ENCODE measurements at regions not wholly inside any gene's neighbourhood (a gene's known extent, or its start where the extent isn't known, plus 50 kb on each side); places are given as distances from the start of the nearest gene placed in this dataset.

DNA sequence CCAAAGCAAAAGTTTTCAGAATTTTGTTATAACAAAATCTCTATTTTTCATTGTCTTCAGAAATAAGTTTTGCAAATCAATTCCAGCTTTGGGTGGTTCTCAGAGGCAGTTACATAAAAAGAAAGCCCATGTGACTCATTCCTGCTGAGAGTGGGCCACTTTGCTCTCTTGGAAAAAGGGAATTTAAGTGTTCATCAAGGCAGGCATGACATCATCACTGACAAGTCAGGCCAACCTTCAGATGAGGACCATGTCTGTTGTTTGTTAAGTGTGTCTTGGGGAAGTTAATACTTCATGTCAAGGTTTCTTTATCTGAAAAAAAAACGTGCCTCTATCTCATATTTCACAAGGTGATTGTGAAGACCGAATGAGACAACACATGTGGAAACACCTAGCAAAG lies 519.8 kb upstream of the TMPO start:
- DNase-seq, result no peak

DNA sequence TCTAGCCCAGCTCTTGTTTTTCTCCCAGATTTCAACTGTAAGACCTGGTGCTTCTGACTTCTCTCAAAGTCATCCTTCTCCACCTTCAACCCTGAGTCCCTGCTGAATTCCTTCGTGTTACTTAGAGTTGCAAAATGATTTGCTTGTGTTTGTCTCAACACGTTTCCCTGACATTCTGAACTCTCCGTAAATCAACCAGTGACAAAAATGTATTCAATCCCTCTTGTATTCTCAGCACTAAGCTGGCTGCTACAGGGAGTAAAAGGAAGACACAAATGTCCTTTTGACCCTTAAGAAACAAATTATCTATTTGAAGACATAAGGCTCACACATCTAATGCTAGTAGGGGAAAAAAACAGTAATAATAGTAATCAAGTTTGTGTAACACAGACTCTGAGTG lies 514.0 kb upstream of the TMPO start:
- no peak for DNase-seq

DNA sequence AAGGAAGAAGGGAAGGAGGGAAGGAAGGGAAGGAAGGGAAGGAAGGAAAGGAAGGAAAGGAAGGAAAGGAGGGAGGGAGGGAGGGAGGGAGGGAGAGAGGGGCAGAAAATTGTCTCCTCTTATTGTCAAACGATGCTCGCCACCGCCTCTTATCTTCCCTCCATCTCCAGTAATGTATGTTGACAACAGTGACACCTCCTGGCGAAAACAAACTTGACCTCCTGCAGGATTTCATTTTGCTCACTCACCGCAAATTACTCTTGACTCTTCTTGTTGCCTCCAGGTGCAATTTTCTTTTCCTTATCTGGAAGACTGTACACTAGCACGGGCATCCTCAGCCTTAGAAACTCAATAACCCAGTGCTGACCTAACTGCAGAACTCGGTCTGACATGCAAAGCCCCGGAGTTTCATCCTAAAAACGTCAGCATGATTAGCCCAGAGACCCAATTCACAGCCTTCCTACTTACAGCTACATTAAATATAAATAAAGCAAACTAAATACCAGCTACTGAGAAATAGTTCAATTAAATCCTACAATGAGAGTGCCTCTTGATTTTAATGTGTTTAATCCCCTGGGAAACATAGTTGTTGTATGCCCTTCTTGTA lies 512.4 kb upstream of the TMPO start:
- DNase-seq, result no peak

DNA sequence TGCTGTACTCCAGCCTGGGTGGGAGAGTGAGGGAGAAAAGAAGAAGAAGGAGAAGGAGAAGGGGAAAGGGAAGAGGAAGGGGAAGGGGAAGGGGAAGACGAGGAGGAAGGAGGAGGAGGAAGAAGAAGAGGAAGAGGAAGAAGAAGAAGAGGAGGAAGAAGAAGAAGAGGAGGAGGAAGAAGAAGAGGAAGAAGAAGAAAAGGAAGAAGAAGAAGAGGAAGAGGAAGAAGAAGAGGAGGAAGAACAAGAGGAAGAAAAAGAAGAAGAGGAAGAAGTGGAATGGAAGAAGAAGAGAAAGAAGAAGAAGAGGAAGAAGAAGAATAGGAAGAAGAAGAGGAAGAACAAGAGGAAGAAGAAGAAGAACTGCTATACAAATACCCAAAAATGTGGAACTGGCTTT lies 507.4 kb upstream of the TMPO start:
- DNase-seq, result no peak

DNA sequence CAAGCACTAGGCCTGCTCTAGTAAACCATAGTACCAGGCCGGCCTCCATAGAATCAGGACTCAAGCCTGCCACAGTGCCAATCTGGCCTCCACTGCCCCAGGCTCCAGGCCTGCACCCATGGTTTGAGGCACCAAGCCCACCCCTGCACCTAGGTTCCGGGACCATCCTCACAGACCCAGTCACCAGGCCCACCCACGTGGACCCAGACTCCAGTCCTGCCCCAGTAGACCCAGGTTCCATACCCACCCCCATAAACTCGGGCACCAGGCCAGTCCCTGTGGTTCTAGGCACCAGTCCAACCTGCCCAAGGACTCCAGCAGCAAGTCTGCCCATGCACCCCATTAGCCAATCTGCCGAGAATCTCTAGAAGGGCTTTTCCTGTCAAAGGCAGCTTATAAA lies 501.8 kb upstream of the TMPO start:
- no peak for DNase-seq

DNA sequence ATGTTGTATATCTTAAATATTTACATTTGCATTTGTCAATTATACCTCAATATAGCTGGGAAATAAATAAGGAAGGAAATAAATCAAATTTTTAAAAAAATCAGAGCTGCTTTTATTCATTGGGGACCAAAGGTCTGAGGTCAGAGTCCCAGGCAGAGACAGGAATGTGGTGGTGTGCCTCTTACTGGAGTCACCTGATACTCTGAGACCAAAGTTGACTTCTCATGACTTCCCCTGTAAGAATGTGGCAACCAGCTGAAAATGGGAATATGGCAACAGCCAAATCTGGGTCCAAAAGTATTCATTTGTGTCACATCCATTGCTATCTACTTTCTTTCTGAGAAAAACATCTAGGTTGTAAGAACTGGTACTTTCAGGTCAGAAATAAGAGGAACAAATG lies 496.6 kb upstream of the TMPO start:
- DNase-seq, result no peak

DNA sequence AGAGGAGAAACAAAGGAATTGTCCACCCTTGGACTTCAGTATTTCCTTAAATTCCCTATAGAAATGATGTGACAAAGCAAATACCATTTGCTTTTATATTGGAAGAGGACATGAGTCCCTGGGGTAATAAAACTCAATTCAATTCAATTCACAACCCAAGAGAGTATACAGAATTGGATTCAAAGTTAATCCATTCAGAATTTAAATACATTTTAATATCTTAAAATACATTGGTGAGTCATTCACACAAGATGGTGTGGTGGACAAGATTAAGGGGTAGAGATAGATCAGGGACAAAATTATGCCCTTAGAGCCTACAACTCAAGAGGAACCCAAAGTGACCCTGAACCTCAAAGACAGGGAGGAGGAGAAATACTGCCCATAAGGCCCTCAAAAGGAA lies 495.0 kb upstream of the TMPO start:
- no peak for DNase-seq

DNA sequence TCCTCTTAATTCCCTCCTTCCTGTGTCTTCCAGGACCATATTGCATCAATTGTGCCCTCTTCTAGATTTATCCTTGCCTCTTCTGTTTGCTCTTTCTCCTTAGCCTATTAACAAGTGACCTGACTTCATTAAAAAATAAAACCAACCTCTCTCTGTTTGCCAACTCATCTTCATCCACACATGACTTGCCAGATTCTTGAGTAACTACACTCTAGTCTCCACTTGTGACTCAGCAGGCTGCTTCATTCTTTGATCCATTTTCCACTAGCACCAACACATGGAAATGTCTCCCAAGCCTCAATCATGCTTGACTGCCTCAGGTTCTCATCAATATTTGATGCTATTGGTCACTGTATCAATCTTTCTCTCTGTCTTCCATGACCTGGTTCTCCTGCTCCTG lies 492.4 kb upstream of the TMPO start:
- DNase-seq, result no peak

DNA sequence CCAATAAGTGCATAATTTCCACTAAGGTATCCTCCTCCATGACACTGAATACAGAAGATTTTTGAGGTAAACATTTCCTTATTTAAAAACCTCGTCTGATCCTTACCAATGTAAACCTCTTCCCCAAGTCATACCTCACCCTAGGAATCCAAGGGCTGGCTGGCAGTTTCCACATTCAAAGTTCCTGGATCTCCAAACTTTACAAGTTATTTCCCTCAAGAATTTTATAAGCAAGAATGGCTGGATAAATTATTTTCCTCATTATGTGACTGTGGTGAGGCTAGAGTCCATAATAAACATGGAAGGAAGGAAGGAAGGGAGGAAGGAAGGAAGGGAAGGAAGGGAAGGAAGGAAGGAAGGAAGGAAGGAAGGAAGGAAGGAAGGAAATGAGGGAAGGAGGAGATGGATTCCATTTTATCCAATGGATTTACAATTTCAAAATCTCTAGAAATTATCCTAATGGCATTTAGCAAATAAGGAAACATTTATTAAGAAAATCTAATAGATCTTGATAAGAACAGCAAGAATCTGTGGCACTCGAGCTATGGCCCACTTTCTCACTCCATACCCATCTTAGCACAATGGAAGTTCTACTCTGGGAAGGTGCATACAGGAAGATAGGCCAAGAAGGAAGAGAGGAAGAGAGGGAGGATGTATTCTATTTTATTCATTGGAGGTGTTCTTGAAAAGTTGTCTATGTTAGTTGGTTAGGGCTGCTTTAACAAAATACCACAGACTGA lies 477.8 kb upstream of the TMPO start:
- DNase-seq, result no peak

DNA sequence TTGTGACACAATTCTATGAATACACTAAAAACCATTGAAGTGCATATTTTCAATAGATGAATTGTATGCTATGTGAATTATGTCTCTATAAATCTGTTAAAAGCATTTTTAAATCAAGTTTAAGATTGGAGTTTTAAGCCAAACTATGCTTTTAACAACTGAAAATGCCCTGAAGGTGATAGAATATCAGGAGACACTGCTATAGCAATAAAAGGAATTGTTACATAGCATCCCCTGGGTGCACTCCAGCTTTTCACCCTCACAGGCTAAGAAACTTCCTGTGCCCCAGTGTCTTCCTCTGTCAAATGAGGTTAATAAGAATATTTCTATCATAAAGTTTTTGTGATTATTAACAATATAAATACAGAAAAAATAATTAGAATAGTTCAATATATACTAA lies 472.7 kb upstream of the TMPO start:
- DNase-seq, result no peak

DNA sequence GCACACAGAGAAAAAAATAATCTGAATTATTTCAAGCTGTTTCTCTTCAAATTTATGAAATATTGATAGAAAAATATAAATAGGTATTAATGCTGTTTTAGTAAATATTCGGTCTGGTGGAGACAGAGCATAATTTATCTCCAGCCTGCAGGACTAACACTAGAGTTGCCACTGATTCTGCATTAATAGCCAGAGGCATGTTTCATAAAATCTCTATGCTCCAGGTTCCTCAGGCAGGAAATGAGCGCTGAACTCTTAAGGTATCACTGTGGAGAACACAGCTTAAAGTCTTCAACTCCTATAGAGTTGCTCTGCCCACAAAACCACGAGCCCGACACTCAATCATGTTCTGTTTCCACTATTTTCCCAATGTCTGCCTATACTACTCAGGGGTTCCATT lies 470.0 kb upstream of the TMPO start:
- no peak for DNase-seq

DNA sequence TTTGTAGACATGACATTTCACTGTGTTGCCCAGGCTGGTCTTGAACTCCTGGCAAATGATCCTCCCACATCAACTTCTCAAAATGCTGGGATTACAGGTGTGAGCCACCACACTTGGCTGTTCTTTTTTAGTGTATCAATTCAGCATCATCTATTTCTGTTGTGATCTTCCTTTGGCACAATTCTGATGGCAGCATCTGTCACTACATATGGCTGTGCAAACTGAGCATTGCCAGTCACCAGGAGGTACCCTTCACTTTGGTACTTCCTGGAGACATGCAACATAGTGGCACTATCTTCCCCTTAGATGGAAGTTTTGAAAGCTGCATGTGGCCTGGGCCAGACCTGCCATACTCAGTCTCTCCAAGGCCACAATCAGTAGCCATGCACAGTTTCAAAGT lies 467.1 kb upstream of the TMPO start:
- DNase-seq, result no peak

DNA sequence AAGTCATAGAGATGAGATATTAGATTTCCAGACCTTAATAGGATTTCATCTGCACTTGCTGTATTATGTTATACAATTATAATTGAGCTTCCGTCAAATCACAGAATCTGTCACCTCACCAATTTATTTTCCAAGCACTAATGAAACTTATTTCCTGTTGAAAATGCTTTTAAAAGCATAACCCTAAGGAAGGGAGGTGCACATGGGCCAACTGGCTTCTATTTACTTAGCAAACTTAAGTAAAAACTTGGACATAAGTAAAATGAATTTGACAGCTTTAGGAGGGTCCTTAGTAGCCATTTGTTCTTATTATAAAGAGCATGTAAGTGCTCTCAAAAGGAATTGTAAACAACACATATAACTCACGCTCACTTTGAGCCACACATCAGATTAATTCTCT lies 462.2 kb upstream of the TMPO start:
- no peak for DNase-seq

DNA sequence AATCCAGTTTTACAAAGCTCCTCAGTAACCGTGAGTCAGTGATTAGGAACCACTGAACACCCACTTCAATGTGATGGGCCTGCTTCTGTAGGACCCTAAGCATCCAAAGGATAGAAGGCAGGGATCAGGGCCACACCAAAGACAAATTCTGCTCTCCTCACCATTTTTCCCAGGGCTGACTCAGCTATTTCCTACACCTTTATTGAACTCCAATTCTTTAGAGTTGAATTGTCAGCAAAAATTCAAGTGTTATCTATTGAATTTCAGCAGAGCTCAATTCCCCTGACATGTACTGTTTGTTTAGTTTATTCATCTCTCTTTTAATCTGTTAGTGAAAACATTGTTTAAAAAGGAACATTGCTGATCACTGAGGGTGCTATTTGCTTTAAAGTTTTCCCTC lies 457.7 kb upstream of the TMPO start:
- DNase-seq, result no peak

DNA sequence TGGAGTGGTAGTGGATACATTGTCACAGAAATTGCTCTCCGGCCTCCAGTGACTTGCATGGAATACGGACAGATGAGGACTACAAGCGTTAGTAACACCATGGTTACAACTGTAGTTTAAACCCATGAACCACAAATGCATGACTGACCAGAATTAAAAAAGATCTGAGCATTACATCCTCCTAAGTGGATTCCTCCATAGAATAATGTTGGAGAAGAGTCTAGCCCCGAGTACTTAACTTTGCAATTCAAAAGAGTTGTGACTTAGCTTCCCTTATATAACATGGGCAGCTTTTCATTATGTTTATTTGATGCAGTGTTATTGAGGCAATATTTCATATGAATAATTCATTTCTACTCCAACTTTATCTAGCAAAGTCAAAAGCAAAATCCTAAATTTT lies 457.2 kb upstream of the TMPO start:
- no peak for DNase-seq

DNA sequence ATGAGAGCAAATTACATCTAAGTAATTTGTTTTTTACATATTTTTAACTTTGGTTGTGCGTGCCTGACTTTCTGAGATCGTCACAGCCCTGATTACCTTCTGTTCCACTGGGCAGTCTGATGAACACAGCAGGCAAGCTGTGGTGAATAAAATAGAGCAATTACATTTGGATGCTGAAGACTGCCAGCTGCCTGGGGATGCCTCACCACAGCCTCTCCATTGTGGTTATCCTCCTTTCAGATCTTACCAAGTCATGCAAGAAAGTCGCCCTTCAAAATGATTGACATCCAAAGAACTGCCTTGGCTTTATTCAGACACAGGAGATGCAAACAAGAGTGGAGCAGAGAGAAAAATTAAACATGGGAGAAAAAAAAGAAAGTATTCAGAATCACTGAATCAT lies 456.6 kb upstream of the TMPO start:
- DNase-seq, result no peak

DNA sequence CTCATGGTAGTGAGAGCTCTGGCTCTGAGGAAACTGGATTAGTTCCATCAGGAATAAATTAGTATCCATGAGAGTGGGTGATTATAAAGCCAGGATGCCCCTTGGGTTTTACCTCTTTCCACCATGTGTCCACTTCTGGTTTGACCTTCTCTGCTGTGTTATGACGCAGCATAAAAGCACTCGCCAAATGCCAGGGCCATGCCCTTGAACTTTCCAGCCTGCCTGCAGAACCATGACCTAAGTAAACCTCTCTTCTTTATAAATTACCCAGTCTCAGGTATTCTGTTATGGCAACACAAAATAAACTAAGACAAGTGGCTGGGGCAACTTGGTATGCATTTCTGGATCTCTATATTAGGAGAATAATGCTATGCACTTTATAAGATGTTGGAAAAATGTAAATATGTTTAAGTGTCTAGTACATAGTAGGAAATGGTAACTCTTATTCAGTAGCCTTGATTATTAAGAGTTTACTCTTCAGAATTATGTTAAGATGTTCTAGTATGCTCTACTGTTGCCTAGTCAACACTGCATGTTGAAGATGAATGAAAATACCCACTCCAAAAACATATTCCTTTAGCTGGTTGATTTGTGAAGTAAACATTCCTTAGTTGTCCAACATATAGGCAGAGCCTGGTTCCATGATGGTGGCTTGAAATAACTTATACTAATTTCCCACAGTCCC lies 455.6 kb upstream of the TMPO start:
- DNase-seq, result no peak

DNA sequence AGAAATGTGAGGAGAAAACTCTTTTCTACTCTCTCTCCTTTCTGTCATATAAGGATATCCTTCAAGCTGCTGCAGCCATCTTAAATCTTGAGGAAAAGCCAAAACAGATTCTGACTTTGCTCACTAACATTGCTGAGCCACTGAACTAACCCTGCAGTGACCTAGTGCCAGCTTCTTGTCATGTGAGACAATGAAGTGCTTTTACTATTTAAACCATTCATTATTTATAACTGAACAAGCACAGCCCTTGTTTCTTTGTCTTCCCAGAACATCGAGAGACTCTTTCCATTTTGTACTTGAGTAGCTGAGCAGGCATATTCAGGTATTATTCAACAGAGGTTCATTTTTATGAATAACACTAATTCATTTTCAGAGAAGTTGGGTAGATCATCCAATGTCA lies 455.0 kb upstream of the TMPO start:
- no peak for DNase-seq

DNA sequence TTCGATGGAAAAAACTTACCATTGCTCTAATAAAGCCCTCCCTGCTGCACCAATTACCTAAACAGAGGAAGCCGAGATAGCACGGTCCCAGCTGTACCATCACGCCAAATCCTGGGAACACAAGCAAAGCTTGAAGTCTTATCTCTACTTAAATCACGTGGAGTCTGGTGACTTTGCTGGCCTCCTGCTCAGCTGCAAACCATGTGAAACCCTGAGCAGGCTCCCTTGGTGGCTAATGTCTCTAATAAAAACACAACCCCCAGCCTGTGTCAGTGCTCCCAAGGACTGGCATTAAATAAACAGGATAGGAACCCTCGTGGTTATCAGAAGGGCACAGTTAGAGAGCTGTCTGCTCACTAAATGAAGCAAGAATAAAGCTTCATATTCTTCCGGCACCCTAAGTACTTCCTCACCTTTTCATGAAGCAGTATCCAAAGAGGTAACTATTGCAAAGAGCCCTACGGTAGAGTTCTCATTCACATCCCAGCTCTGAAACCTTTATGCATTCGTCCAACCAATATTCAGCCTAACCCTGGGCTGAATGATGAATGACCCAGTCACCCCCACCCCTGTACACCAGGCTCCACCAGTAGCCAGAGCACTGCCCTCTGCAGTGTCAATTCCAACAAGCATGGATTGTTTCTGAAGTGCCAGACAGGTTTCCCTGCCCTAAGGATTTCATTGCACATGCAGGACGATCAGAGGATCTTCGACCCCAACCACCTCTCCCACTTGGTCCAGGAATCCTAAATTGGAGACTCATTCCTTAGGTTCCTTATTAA lies 452.7 kb upstream of the TMPO start:
- DNase-seq, result no peak

DNA sequence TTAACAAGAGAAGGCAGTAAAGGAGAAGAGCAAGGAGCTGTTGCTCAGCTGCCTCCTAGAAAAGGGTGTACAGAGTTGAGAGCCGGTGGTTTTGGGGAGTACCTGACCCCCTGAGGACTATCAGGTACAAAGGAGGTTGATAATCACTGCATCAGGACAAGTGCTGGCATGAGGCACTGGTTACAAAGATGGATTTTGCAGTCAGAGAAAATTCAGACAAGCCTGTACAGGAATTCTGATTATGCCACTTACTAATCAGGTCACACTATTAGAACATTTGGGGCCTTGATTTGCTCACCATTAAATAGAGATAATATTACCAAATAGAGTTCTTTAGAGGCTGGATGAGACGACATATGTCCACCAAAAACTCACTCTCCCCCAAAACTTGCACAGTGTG lies 450.9 kb upstream of the TMPO start:
- DNase-seq, result no peak

DNA sequence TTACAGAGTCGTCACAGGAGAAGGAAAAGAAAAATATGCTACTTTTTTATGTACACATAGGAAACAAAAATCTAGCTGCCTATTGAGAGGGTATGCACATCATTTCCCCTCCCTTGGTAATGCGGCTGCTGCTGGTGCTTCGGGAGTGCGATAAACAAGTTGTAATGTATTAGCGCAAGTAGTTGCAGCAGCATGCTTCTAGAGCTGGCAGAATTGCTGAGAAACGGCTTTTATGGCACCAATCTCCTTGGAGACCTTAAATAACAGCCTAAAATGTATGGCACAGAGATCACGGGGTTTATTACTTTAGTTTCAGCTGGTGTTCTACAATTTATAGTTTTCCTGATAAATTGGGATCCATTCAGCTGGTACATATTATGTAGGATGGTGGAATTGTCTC lies 447.6 kb upstream of the TMPO start:
- DNase-seq, result no peak

DNA sequence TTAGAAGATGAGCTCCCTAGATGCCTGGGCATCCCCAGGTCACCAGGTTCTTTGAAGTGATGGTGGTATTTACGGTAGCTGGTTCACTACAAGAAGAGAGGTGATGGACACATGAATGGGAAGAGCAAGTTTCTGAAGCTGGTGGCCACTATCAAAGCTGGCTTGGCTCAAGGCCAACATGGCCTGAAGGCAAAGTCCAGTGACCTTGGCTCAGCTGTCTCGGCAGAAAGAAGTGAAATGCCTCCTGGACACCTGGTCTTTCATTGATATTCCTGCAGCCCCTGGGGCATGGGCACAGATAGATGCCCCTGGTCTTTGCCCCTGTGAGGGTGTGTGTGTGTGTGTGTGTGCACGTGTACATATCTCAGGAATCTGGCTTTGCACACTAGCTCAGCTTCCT lies 441.8 kb upstream of the TMPO start:
- no peak for DNase-seq

DNA sequence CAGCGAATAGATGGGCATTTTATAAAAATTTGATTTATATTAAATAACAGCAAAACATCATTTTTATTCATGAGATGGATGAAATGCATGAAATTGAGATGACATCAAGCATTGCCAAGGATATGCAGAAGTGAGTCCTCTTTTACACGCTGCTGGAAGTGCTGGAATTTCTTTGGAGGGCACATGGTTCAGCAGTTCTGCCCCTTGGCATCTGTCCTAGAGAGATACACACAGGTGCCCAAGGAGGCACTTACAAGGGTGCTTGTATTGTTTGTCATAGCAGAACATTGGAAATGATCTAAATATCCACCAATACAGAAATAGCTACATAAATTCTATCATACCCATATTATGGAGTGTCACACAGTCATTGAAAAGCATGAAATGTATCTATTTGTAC lies 441.1 kb upstream of the TMPO start:
- no peak for DNase-seq

DNA sequence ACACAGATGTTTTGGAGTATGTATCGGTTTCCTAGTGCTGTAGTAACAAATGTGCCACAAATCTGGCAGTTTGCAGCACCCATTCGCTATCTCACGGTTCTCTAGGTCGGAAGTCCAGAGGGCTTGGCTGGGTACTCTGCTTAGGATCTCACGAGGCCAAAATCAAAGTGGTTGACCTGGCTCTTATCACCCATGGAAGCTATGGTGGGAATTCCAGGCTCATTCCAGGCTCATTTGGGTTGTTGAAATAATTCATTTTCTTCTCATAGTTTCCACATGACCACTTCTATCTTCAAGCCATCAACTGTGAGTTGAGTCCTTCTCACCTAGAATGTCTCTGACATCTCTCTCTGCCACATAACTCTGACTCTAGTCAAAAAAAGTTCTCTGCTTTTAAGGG lies 431.0 kb upstream of the TMPO start:
- no peak for DNase-seq
